ENCODE measurements at regions not wholly inside any gene's neighbourhood (a gene's known extent, or its start where the extent isn't known, plus 50 kb on each side); places are given as distances from the start of the nearest gene placed in this dataset.

DNA sequence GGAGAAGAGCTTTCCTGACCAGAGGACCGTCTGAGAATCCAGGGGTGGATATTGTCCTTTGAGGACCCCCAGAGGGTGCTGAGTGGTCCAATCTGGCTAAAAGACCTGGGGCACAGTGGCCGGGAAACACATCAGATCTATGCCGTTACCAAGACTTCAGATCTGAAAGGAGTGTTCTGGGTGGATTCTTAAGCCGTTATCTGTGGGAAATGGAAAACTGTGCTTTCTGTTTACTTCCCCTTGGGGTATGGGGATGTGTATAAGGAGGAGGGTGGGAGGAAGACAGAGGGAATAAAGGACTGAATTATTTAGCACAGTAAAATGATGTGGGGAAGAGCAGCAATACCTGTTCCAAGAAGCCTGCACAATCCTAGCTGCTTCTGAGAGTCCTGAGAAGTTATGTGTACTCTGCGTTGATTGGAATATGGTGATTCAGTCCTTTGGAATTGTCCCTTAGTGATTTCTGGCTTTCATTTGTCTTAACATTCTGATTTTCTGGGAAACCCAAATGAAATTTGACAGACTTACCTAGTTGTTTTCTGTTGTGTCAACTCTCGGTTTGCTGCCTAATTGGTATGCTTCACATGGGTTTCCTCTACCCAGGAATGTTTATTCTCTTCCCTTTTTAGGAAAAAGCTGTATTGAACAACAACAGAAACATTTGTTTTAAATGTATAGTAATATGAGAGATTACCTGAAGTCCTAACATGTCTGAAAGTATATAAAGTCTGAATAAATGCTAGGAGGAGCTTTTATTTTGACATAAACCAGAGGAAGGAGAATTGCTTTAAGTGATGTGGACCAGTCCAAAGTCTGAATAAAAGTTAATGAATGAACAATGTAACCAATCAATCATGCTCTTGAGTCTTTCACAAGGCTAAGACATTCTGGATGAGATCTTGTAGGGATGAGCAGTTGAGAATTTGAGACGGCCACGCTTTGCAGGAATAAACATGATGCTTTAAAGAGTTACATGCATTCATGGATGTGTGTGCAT lies 427.1 kb upstream of the C2CD4B start:
- no peak for DNase-seq (ENCODE audit: extremely low spot score in 2 of 2)
- Histone ChIP-seq H3K27ac (no peak overlapping the region), H3K36me3 (no peaks in the 10 kb centered on the region), H3K4me3 (no peak overlapping the region), H3K27me3 (no peaks in the 10 kb centered on the region), H3K9me3 (no peaks in the 10 kb centered on the region), H3K4me1 (no peaks in the 10 kb centered on the region)
- intact Hi-C loops (cut with DNase I) = no loop called here
- TF ChIP-seq, protein P1, sequence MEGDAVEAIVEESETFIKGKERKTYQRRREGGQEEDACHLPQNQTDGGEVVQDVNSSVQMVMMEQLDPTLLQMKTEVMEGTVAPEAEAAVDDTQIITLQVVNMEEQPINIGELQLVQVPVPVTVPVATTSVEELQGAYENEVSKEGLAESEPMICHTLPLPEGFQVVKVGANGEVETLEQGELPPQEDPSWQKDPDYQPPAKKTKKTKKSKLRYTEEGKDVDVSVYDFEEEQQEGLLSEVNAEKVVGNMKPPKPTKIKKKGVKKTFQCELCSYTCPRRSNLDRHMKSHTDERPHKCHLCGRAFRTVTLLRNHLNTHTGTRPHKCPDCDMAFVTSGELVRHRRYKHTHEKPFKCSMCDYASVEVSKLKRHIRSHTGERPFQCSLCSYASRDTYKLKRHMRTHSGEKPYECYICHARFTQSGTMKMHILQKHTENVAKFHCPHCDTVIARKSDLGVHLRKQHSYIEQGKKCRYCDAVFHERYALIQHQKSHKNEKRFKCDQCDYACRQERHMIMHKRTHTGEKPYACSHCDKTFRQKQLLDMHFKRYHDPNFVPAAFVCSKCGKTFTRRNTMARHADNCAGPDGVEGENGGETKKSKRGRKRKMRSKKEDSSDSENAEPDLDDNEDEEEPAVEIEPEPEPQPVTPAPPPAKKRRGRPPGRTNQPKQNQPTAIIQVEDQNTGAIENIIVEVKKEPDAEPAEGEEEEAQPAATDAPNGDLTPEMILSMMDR (IDR thresholded peaks at IDR 0.05) = no peak
- no peak for TF ChIP-seq POLR2A (IDR thresholded peaks at IDR 0.05)
- no peak for TF ChIP-seq POLR2AphosphoS5 (IDR thresholded peaks at IDR 0.05; ENCODE audit: insufficient read depth in 1 of 2, low read depth in 1 of 2)

DNA sequence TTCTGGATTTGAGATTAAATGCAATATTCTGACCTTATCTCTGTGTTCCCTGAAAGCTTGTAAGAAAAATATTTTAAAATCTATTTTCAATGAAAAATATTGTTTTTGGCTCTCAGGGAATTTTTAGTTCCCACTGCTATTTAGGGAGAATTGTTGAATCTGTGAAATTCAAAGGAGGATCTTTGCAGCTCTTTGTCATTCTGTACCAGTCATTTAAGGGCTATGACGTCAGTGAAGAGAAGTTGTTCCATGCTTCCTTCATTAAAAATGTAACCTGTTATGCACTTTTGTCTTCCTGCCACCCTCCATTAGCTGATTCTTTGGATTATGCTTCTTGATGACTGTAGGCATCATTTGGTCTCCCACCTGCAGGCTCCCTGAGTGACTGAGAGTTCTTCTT lies 427.8 kb upstream of the C2CD4B start:
- TF ChIP-seq, protein P1 (IDR thresholded peaks at IDR 0.05) = no peak
- no peak for TF ChIP-seq POLR2A (IDR thresholded peaks at IDR 0.05)
- no peak for TF ChIP-seq POLR2AphosphoS5 (IDR thresholded peaks at IDR 0.05; ENCODE audit: insufficient read depth in 1 of 2, low read depth in 1 of 2)
- Histone ChIP-seq H3K27ac (no peak overlapping the region), H3K27me3 (no peaks in the 10 kb centered on the region), H3K4me3 (no peak overlapping the region), H3K9me3 (no peaks in the 10 kb centered on the region), H3K4me1 (no peaks in the 10 kb centered on the region), H3K36me3 (no peaks in the 10 kb centered on the region)
- intact Hi-C loops (cut with DNase I) = no loop called here
- DNase-seq (ENCODE audit: extremely low spot score in 2 of 2) = no peak

DNA sequence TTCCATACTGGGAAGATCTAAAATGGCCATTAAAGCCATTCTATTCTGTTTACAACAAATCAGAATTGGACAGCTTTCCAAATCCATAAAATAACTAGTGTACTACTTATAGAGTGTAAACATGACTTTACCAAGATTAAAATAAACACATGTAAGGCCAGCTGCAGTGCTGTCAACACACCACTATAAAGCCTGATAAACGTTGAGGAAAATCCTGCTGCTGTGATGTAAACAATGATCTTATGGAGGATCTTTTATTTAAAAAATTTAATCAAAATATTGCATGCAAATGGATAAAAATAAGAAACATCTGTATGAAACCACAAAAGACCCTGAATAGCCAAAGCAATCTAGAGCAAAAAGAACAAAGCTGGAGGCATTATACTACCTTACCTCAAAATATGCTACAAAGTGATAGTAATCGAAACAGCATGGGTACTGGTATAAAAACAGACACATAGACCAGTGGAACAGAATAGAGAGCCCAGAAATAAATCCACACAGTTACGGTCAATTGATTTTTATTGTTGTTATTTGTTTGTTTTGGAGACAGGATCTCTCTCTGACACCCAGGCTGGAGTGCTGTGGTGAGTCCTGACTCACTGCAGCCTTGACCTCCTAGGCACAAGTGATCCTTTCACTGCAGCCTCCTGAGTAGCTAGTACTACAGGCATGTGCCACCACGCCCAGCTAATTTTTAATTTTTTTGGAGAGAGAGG lies 428.8 kb upstream of the C2CD4B start:
- H3K4me3 ChIP-seq = no peak overlapping the region
- H3K9me3 ChIP-seq = no peaks in the 10 kb centered on the region
- H3K27ac ChIP-seq = no peak overlapping the region
- no peaks in the 10 kb centered on the region for H3K27me3 ChIP-seq
- H3K4me1 ChIP-seq = no peaks in the 10 kb centered on the region
- DNase-seq (ENCODE audit: extremely low spot score in 2 of 2) = no peak
- TF ChIP-seq POLR2AphosphoS5 (IDR thresholded peaks at IDR 0.05; ENCODE audit: insufficient read depth in 1 of 2, low read depth in 1 of 2) = no peak
- TF ChIP-seq, protein P1 (IDR thresholded peaks at IDR 0.05) = no peak
- no peak for TF ChIP-seq POLR2A (IDR thresholded peaks at IDR 0.05)
- intact Hi-C loops (cut with DNase I) = no loop called here
- H3K36me3 ChIP-seq = no peaks in the 10 kb centered on the region

DNA sequence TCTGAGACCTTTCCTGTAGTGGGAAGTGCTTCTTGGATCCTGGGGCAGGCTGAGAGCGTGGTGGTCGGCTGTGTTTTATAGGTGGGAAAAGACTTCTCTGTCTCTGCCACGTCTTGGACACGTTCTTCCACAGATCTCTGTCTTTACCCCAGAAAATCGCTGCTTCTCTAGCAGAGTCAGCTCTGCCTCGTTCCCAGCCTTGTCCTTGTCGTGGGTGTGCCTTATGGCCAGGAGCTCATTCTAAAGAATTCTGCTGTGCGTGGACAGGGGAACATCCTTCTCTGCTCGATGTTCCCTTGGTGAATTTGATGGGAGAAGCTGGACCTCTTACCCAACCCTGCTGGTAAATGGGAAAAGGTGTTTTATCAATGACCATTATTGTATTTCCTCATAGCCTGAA lies 433.1 kb upstream of the C2CD4B start:
- intact Hi-C loops (cut with DNase I) = no loop called here
- Histone ChIP-seq H3K4me3 (no peak overlapping the region), H3K9me3 (no peaks in the 10 kb centered on the region), H3K27ac (no peak overlapping the region), H3K27me3 (no peaks in the 10 kb centered on the region), H3K36me3 (no peaks in the 10 kb centered on the region), H3K4me1 (peaks cover 15% of the 10 kb centered on the region)
- TF ChIP-seq, protein P1 (IDR thresholded peaks at IDR 0.05) = no peak
- TF ChIP-seq POLR2AphosphoS5 (IDR thresholded peaks at IDR 0.05; ENCODE audit: insufficient read depth in 1 of 2, low read depth in 1 of 2) = no peak
- TF ChIP-seq POLR2A (IDR thresholded peaks at IDR 0.05) = no peak
- no peak for DNase-seq (ENCODE audit: extremely low spot score in 2 of 2)
